Left lung (tissue), 4 donors: ENCODE measurements at regions not wholly inside any gene's neighbourhood (a gene's known extent, or its start where the extent isn't known, plus 50 kb on each side); places are given as distances from the start of the nearest gene placed in this dataset.

Experiments used
- ATAC-seq: fragments of 200-7000 bp; cut with Tn5 transposase; one replicate; pipeline ENCODE4 v1.9.1; 2020; ENCODE audit warnings: moderate library complexity
- DNase-seq, 4 donors: peaks; one replicate each; pipeline ENCODE4 v3.0.0-alpha.2; 2013 to 2020
- H3K27ac ChIP-seq, 2 donors: fragments of 200-600 bp; sonication (generic) in 1 of 2; one replicate each; pipeline versions ENCODE4 v1.5.0 to v1.8.0; 2020 to 2021
- H3K27me3 ChIP-seq, 2 donors: fragments of 200-600 bp; sonication (generic) in 1 of 2; one replicate each; pipeline versions ENCODE4 v1.5.0 to v1.8.0; 2020 to 2021
- H3K36me3 ChIP-seq, 2 donors: fragments of 200-600 bp; sonication (generic) in 1 of 2; one replicate each; pipeline versions ENCODE4 v1.5.0 to v1.8.0; 2020 to 2021
- H3K4me1 ChIP-seq, 2 donors: fragments of 200-600 bp; one replicate each; pipeline ENCODE4 v1.8.0; 2021
- H3K4me3 ChIP-seq, 2 donors: fragments of 200-600 bp; sonication (generic) in 1 of 2; one replicate each; pipeline versions ENCODE4 v1.5.0 to v1.8.0; 2020 to 2021; ENCODE audit warnings: mild to moderate bottlenecking in 1 of 2
- H3K9me3 ChIP-seq, 2 donors: fragments of 200-600 bp; sonication (generic) in 1 of 2; one replicate each; pipeline versions ENCODE4 v1.5.0 to v1.8.0; 2020 to 2021
- intact Hi-C, 2 donors: fragments of 100-400 bp; cut with DNase I; formaldehyde crosslinking; loops; one replicate each; pipeline versions ENCODE4 v1.11.2 to v1.14.2; 2022
- TF ChIP-seq, protein P1 (sequence below), 2 donors: fragments of 200-600 bp; sonication (generic) in 1 of 2; IDR thresholded peaks; one replicate each; pipeline versions ENCODE4 v1.5.0 to v1.8.0; 2021; ENCODE audit warnings: antibody characterized with exemption in 2 of 2
- donor health status: DM: no; HTN: yes; CAD: no.
- donor health status: DM: no; HTN: no; CAD: no.

DNA sequence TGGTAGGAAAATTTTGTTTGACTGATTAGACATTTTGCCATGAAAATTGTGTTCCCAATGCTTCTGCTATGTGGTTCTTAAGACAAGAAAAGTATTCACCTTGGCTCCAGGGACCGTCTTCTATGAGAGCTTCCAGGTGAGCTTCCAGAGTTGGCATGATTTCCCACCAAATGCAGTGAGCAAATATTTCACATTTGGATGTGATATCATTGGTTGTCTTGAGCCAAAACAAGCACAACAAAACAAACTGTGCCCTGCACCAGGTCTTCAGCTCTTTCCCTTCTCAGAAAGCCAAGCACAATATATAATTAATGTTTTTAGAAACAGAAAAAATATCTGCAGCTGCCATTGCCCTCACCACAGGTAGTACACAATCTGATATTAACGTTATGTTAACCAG lies 1009.0 kb downstream of the PLA2G4A start:
- Histone ChIP-seq H3K36me3 (no peaks in the 10 kb centered on the region), H3K4me3 (no peak overlapping the region), H3K27ac (no peak overlapping the region), H3K4me1 (no peaks in the 10 kb centered on the region), H3K9me3 (peaks cover 0 to 4% of the 10 kb centered on the region in 2 donors), H3K27me3 (no peaks in the 10 kb centered on the region)
- TF ChIP-seq, protein P1, sequence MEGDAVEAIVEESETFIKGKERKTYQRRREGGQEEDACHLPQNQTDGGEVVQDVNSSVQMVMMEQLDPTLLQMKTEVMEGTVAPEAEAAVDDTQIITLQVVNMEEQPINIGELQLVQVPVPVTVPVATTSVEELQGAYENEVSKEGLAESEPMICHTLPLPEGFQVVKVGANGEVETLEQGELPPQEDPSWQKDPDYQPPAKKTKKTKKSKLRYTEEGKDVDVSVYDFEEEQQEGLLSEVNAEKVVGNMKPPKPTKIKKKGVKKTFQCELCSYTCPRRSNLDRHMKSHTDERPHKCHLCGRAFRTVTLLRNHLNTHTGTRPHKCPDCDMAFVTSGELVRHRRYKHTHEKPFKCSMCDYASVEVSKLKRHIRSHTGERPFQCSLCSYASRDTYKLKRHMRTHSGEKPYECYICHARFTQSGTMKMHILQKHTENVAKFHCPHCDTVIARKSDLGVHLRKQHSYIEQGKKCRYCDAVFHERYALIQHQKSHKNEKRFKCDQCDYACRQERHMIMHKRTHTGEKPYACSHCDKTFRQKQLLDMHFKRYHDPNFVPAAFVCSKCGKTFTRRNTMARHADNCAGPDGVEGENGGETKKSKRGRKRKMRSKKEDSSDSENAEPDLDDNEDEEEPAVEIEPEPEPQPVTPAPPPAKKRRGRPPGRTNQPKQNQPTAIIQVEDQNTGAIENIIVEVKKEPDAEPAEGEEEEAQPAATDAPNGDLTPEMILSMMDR (IDR thresholded peaks at IDR 0.05): no peak
- no peak for ATAC-seq
- intact Hi-C loops: no loop called here
- no peak for DNase-seq

DNA sequence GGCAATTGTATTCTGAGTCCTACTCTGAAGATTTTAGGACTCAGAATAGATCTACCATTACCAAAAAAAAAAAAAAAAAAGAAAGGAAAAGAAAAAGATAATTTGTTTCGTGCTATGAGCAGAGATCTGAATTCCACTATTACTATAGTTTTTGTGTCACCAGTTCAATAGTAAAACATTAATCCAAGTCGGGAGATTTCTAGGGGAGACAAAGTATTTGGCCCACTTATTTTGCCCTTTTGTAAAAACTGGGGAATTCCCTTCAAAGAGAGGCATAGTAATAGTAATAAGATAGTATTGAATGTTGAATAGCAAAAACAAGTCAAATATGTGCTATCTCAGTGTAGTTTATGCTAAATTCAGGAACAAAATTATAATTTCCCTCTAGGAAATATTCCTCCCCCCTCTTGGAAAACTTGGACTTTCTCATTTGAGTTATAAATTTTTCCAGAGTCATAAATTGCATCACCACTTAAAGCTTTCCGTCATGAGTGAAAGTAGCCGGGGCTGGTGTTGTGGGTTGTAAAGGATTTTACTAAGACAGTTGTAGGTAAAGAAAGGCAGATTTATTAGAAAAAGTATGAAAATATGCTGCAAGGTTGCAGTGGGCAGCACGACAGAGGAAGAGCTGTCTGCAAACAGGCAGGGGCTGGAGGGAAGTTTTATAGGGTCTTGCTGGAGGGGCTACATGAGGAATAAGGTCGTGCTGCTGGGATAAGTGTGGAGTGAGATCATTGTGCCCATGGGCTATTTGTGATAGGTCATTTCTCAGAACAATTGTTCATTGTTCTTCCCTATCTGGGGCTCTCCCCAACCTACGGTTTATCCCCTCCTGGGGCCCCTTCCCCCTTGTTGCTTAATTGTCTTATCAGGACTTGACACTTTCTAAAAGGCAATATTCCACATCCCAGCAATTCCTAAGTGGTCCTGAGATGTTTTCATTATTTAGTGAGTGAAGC lies 1009.9 kb downstream of the PLA2G4A start:
- no peaks in the 10 kb centered on the region for H3K36me3 ChIP-seq
- intact Hi-C loops: no loop called here
- ATAC-seq (no peak), DNase-seq (no peak)
- H3K27me3 ChIP-seq: no peaks in the 10 kb centered on the region
- no peaks in the 10 kb centered on the region for H3K4me1 ChIP-seq
- no peak overlapping the region for H3K27ac ChIP-seq
- TF ChIP-seq, protein P1 (IDR thresholded peaks at IDR 0.05): no peak
- peaks cover 0 to 2% of the 10 kb centered on the region in 2 donors for H3K9me3 ChIP-seq
- no peak overlapping the region for H3K4me3 ChIP-seq

DNA sequence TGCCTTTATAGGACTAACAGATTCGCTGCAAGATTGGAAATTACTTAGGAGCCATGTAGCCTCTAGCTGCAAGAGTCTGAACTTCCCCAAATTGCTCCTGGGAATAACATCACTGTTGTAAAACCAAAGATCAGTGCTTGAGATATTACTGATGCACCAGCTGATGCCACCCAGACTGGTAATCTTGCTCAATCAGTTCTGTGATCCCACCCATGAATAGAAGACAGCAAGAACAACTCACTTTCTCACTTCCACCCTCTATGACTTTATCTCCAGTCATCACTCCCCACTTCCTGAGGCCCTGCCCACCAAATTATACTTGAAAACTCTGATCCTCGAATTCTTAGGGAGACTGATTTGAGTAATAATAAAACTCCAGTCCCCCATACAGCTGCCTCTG lies 1011.1 kb downstream of the PLA2G4A start:
- no peak for ATAC-seq
- Histone ChIP-seq H3K9me3 (peaks cover 0 to 2% of the 10 kb centered on the region in 2 donors), H3K27ac (no peak overlapping the region), H3K4me1 (no peaks in the 10 kb centered on the region), H3K4me3 (no peak overlapping the region), H3K36me3 (no peaks in the 10 kb centered on the region), H3K27me3 (no peaks in the 10 kb centered on the region)
- TF ChIP-seq, protein P1 (IDR thresholded peaks at IDR 0.05): no peak
- intact Hi-C loops: no loop called here
- no peak for DNase-seq

DNA sequence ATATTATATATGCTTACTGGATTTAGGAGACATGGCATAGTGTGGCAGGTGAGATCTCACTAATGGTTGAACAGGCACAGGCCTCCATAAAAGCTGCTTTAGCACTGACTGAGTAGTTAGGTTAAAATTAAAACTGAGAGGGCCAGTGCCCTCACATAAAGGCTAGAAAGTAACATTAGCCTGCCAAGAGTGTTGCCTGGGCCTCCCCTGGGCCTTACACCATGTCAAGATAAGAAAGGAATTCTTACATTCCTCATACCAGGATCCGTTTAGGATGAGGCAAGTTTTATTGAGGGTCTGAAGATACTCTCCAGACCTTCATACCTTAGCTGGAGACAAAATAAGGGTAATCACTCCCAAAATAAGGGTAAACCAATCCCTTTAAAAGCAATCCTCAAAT lies 1011.8 kb downstream of the PLA2G4A start:
- H3K36me3 ChIP-seq: no peaks in the 10 kb centered on the region
- intact Hi-C loops: no loop called here
- DNase-seq (no peak), ATAC-seq (no peak)
- TF ChIP-seq, protein P1 (IDR thresholded peaks at IDR 0.05): no peak
- no peaks in the 10 kb centered on the region for H3K9me3 ChIP-seq
- H3K27ac ChIP-seq: no peak overlapping the region
- H3K4me3 ChIP-seq: no peak overlapping the region
- no peaks in the 10 kb centered on the region for H3K4me1 ChIP-seq
- H3K27me3 ChIP-seq: no peaks in the 10 kb centered on the region

DNA sequence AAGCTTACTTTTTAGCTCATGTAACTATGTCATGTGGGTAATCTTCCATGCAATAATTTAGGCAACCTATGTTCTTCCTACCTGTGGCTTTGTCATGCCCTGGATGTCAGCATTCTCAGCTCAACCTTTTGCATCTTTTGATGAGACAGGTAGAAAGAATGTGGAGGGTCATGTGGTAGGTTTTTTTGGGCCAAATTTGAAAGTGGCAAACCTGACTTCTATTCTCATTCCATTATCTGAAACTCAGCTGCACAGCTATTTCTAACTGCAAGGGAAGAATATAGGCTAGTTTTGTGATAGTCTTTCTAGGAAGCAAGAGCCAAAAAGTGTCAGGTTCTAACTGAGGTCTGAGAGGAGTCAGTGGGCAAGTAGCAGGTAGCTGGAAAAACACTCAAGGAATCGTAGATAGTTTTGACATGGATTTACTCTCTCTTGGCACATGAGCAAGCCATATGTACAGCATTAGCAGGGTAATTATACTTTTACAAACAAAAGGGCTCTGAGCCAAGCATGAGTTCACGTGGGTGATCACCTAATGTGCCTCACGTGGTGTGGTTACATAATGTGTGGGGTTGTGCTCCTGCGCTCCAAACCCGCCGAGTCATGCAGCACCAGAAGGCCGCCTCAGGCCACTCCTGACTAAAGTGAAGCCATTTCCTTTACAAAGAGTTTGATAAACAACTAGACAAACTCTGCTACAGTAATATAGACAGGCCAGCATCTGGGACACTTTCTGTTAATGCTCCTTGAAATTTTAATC lies 1013.8 kb downstream of the PLA2G4A start:
- TF ChIP-seq, protein P1 (IDR thresholded peaks at IDR 0.05): no peak
- ATAC-seq (no peak), DNase-seq (no peak)
- Histone ChIP-seq H3K27ac (no peak overlapping the region), H3K36me3 (no peaks in the 10 kb centered on the region), H3K4me3 (no peak overlapping the region), H3K27me3 (no peaks in the 10 kb centered on the region), H3K4me1 (no peaks in the 10 kb centered on the region), H3K9me3 (no peaks in the 10 kb centered on the region)
- intact Hi-C loops: no loop called here
